ENCODE measurements at regions not wholly inside any gene's neighbourhood (a gene's known extent, or its start where the extent isn't known, plus 50 kb on each side); places are given as distances from the start of the nearest gene placed in this dataset.

GRCh38 chr16:35562471-35562870, 2103.1 kb downstream of the TP53TG3F start (continued):
- TF ChIP-seq, protein P1, sequence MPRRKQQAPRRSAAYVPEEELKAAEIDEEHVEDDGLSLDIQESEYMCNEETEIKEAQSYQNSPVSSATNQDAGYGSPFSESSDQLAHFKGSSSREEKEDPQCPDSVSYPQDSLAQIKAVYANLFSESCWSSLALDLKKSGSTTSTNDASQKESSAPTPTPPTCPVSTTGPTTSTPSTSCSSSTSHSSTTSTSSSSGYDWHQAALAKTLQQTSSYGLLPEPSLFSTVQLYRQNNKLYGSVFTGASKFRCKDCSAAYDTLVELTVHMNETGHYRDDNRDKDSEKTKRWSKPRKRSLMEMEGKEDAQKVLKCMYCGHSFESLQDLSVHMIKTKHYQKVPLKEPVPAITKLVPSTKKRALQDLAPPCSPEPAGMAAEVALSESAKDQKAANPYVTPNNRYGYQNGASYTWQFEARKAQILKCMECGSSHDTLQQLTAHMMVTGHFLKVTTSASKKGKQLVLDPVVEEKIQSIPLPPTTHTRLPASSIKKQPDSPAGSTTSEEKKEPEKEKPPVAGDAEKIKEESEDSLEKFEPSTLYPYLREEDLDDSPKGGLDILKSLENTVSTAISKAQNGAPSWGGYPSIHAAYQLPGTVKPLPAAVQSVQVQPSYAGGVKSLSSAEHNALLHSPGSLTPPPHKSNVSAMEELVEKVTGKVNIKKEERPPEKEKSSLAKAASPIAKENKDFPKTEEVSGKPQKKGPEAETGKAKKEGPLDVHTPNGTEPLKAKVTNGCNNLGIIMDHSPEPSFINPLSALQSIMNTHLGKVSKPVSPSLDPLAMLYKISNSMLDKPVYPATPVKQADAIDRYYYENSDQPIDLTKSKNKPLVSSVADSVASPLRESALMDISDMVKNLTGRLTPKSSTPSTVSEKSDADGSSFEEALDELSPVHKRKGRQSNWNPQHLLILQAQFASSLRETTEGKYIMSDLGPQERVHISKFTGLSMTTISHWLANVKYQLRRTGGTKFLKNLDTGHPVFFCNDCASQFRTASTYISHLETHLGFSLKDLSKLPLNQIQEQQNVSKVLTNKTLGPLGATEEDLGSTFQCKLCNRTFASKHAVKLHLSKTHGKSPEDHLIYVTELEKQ (tag by site-specific recombination; IDR thresholded peaks at IDR 0.05; ENCODE audit: borderline replicate concordance): no peak
- TF ChIP-seq MYNN (tag by site-specific recombination; IDR thresholded peaks at IDR 0.05; ENCODE audit: borderline replicate concordance) (no peak), ZNF48 (tag by site-specific recombination; IDR thresholded peaks at IDR 0.05) (no peak), PRDM1 (tag by site-specific recombination; IDR thresholded peaks at IDR 0.05) (no peak)

- H3K4me1 ChIP-seq (ENCODE audit: control insufficient read depth, insufficient read depth, low read length): no peaks in the 10 kb centered on the region
- CTCF ChIA-PET: interaction anchor here (0.6 kb wide), 1 partner anchor 503 kb away, joined by 3 read pairs; no protein-coding TSS in a partner anchor
- no peaks in the 10 kb centered on the region for H3K36me3 ChIP-seq (ENCODE audit: control insufficient read depth in 2 of 2, insufficient read depth in 1 of 2, low read length in 2 of 2)
- H3K9me3 ChIP-seq (ENCODE audit: control insufficient read depth, insufficient read depth, low read depth, low read length): no peaks in the 10 kb centered on the region
- no peak overlapping the region for H3K27ac ChIP-seq (ENCODE audit: extremely low read depth, low read depth, low read length)
- POLR2A ChIA-PET: no interaction called here
- no peak overlapping the region for H3K4me3 ChIP-seq (ENCODE audit: low read depth, low read length)
- TF ChIP-seq ZNF423 (tag by site-specific recombination; IDR thresholded peaks at IDR 0.05) (no peak), ZNF707 (tag by site-specific recombination; IDR thresholded peaks at IDR 0.05) (no peak), CTCF (tag by site-specific recombination; IDR thresholded peaks at IDR 0.05) (no peak), ZNF175 (tag by site-specific recombination; IDR thresholded peaks at IDR 0.05) (no peak)
- TF ChIP-seq, protein P2, sequence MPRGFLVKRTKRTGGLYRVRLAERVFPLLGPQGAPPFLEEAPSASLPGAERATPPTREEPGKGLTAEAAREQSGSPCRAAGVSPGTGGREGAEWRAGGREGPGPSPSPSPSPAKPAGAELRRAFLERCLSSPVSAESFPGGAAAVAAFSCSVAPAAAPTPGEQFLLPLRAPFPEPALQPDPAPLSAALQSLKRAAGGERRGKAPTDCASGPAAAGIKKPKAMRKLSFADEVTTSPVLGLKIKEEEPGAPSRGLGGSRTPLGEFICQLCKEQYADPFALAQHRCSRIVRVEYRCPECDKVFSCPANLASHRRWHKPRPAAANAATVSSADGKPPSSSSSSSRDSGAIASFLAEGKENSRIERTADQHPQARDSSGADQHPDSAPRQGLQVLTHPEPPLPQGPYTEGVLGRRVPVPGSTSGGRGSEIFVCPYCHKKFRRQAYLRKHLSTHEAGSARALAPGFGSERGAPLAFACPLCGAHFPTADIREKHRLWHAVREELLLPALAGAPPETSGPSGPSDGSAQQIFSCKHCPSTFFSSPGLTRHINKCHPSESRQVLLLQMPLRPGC (tag by site-specific recombination; IDR thresholded peaks at IDR 0.05): no peak
These were observed 2103.5 kb downstream of the TP53TG3F start for GRCh38 chr16:35562919-35563318.

GRCh38 chr16:35564148-35564547, 2104.7 kb downstream of the TP53TG3F start:
- POLR2A ChIA-PET: no interaction called here
- Histone ChIP-seq H3K27ac (ENCODE audit: extremely low read depth, low read depth, low read length) (no peak overlapping the region), H3K4me1 (ENCODE audit: control insufficient read depth, insufficient read depth, low read length) (no peaks in the 10 kb centered on the region), H3K9me3 (ENCODE audit: control insufficient read depth, insufficient read depth, low read depth, low read length) (no peaks in the 10 kb centered on the region), H3K36me3 (ENCODE audit: control insufficient read depth in 2 of 2, insufficient read depth in 1 of 2, low read length in 2 of 2) (no peaks in the 10 kb centered on the region), H3K4me3 (ENCODE audit: low read depth, low read length) (no peak overlapping the region)
- TF ChIP-seq ZFP41 (tag by site-specific recombination; IDR thresholded peaks at IDR 0.05; ENCODE audit: borderline replicate concordance) (no peak), ZNF571 (tag by site-specific recombination; IDR thresholded peaks at IDR 0.05) (no peak), ZNF223 (tag by site-specific recombination; IDR thresholded peaks at IDR 0.05) (no peak)
- TF ChIP-seq, protein P3, sequence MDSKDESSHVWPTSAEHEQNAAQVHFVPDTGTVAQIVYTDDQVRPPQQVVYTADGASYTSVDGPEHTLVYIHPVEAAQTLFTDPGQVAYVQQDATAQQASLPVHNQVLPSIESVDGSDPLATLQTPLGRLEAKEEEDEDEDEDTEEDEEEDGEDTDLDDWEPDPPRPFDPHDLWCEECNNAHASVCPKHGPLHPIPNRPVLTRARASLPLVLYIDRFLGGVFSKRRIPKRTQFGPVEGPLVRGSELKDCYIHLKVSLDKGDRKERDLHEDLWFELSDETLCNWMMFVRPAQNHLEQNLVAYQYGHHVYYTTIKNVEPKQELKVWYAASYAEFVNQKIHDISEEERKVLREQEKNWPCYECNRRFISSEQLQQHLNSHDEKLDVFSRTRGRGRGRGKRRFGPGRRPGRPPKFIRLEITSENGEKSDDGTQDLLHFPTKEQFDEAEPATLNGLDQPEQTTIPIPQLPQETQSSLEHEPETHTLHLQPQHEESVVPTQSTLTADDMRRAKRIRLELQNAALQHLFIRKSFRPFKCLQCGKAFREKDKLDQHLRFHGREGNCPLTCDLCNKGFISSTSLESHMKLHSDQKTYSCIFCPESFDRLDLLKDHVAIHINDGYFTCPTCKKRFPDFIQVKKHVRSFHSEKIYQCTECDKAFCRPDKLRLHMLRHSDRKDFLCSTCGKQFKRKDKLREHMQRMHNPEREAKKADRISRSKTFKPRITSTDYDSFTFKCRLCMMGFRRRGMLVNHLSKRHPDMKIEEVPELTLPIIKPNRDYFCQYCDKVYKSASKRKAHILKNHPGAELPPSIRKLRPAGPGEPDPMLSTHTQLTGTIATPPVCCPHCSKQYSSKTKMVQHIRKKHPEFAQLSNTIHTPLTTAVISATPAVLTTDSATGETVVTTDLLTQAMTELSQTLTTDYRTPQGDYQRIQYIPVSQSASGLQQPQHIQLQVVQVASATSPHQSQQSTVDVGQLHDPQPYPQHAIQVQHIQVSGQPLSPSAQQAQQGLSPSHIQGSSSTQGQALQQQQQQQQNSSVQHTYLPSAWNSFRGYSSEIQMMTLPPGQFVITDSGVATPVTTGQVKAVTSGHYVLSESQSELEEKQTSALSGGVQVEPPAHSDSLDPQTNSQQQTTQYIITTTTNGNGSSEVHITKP (tag by site-specific recombination; IDR thresholded peaks at IDR 0.05): no peak
- CTCF ChIA-PET: no interaction called here
